ENCODE measurements at regions not wholly inside any gene's neighbourhood (a gene's known extent, or its start where the extent isn't known, plus 50 kb on each side); places are given as distances from the start of the nearest gene placed in this dataset.

DNA sequence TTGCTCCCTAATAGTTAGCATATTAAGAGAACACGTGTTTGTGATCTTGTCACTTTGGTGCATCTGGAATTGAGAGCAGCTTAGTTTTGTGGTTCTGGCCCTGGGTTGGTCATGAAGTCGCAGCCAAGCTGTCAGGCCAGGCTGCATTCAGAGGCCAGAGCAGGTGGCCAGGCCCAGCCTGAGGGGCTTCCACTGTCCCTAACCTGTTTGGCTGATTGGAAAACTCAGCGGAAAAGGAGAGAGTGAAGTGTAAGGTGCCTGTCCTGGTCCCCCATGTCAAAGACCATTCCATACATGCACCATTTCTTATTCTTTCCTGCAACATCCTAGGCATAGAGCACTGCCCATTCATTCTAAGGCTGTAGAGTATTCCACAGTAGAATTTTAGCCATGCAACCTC lies 111.5 kb upstream of the IGLL5 start:
- TF ChIP-seq POLR2A (IDR thresholded peaks at IDR 0.05), result no peak
- TF ChIP-seq, protein P1, sequence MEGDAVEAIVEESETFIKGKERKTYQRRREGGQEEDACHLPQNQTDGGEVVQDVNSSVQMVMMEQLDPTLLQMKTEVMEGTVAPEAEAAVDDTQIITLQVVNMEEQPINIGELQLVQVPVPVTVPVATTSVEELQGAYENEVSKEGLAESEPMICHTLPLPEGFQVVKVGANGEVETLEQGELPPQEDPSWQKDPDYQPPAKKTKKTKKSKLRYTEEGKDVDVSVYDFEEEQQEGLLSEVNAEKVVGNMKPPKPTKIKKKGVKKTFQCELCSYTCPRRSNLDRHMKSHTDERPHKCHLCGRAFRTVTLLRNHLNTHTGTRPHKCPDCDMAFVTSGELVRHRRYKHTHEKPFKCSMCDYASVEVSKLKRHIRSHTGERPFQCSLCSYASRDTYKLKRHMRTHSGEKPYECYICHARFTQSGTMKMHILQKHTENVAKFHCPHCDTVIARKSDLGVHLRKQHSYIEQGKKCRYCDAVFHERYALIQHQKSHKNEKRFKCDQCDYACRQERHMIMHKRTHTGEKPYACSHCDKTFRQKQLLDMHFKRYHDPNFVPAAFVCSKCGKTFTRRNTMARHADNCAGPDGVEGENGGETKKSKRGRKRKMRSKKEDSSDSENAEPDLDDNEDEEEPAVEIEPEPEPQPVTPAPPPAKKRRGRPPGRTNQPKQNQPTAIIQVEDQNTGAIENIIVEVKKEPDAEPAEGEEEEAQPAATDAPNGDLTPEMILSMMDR (IDR thresholded peaks at IDR 0.05), result no peak

Data from thyroid gland (tissue), 4 donors.